ENCODE measurements at regions not wholly inside any gene's neighbourhood (a gene's known extent, or its start where the extent isn't known, plus 50 kb on each side); places are given as distances from the start of the nearest gene placed in this dataset.

DNA sequence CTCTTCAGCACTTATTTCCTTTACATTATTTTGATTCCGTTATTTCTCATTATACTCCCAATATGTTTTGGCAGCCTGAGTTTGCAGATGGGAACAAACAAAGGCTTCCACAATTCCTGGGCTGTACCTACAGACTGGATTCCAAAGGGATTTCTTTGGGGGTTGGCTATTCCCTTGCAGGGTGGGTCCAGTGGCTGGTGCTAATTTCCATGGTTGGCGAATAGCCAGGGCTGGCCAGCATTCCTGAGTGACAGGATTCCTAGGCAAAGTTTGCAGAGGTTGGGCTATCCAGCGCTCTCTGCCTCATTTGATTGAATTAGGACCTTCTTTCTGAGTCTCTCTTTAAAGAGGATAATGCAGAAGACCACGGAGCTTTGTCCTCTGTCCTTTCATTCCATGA lies 207.4 kb downstream of the MAF start:
- TF ChIP-seq, protein P1, sequence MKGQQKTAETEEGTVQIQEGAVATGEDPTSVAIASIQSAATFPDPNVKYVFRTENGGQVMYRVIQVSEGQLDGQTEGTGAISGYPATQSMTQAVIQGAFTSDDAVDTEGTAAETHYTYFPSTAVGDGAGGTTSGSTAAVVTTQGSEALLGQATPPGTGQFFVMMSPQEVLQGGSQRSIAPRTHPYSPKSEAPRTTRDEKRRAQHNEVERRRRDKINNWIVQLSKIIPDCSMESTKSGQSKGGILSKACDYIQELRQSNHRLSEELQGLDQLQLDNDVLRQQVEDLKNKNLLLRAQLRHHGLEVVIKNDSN (IDR thresholded peaks at IDR 0.05; ENCODE audit: borderline replicate concordance, low read depth) = no peak
- TF ChIP-seq JUND (IDR thresholded peaks at IDR 0.05) (no peak), YY1 (IDR thresholded peaks at IDR 0.05; ENCODE audit: low read depth) (no peak), RXRA (IDR thresholded peaks at IDR 0.05; ENCODE audit: borderline replicate concordance, low read depth) (no peak)
- TF ChIP-seq, protein P2, sequence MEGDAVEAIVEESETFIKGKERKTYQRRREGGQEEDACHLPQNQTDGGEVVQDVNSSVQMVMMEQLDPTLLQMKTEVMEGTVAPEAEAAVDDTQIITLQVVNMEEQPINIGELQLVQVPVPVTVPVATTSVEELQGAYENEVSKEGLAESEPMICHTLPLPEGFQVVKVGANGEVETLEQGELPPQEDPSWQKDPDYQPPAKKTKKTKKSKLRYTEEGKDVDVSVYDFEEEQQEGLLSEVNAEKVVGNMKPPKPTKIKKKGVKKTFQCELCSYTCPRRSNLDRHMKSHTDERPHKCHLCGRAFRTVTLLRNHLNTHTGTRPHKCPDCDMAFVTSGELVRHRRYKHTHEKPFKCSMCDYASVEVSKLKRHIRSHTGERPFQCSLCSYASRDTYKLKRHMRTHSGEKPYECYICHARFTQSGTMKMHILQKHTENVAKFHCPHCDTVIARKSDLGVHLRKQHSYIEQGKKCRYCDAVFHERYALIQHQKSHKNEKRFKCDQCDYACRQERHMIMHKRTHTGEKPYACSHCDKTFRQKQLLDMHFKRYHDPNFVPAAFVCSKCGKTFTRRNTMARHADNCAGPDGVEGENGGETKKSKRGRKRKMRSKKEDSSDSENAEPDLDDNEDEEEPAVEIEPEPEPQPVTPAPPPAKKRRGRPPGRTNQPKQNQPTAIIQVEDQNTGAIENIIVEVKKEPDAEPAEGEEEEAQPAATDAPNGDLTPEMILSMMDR (IDR thresholded peaks at IDR 0.05) = no peak
- TF ChIP-seq, protein P3, sequence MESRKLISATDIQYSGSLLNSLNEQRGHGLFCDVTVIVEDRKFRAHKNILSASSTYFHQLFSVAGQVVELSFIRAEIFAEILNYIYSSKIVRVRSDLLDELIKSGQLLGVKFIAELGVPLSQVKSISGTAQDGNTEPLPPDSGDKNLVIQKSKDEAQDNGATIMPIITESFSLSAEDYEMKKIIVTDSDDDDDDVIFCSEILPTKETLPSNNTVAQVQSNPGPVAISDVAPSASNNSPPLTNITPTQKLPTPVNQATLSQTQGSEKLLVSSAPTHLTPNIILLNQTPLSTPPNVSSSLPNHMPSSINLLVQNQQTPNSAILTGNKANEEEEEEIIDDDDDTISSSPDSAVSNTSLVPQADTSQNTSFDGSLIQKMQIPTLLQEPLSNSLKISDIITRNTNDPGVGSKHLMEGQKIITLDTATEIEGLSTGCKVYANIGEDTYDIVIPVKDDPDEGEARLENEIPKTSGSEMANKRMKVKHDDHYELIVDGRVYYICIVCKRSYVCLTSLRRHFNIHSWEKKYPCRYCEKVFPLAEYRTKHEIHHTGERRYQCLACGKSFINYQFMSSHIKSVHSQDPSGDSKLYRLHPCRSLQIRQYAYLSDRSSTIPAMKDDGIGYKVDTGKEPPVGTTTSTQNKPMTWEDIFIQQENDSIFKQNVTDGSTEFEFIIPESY (IDR thresholded peaks at IDR 0.05; ENCODE audit: borderline replicate concordance, low read depth) = no peak
- TF ChIP-seq, protein P4, sequence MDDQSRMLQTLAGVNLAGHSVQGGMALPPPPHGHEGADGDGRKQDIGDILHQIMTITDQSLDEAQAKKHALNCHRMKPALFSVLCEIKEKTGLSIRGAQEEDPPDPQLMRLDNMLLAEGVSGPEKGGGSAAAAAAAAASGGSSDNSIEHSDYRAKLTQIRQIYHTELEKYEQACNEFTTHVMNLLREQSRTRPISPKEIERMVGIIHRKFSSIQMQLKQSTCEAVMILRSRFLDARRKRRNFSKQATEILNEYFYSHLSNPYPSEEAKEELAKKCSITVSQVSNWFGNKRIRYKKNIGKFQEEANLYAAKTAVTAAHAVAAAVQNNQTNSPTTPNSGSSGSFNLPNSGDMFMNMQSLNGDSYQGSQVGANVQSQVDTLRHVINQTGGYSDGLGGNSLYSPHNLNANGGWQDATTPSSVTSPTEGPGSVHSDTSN (IDR thresholded peaks at IDR 0.05) = no peak

Data from SK-N-SH (cell line).